Adrenal gland (tissue), 9 donors: ENCODE measurements at regions not wholly inside any gene's neighbourhood (a gene's known extent, or its start where the extent isn't known, plus 50 kb on each side); places are given as distances from the start of the nearest gene placed in this dataset.

Experiments used
- DNase-seq, 7 donors: peaks; one replicate each; pipeline ENCODE4 v3.0.0-alpha.2; 2019 to 2020
- H3K27ac ChIP-seq, 5 donors: fragments of 200-600 bp; sonication (generic) in 4 of 5; 1 replicate in 3 of 5; 2 replicates in 2 of 5; pipeline versions ENCODE4 v1.5.1 to v1.8.0; 2016 to 2020; ENCODE audit warnings: mild to moderate bottlenecking in 1 of 5
- H3K27me3 ChIP-seq: fragments of 200-600 bp; 2 replicates; pipeline ENCODE4 v1.8.0; 2021
- H3K36me3 ChIP-seq, 2 donors: fragments of 200-600 bp; replicated peaks in 1 of 2; 1 replicate in 1 of 2; 2 replicates in 1 of 2; pipeline versions ENCODE4 v1.5.1 to v1.8.0; 2018 to 2022
- H3K4me1 ChIP-seq, 2 donors: fragments of 200-600 bp; replicated peaks in 1 of 2; 1 replicate in 1 of 2; 2 replicates in 1 of 2; pipeline versions ENCODE4 v1.5.1 to v1.8.0; 2018 to 2021
- H3K4me3 ChIP-seq, 4 donors: fragments of 200-600 bp; sonication (generic) in 3 of 4; one replicate each; pipeline ENCODE4 v1.5.1; 2016 to 2018
- H3K9me3 ChIP-seq, 3 donors: fragments of 200-600 bp; sonication (generic) in 1 of 3; replicated peaks in 1 of 3; 1 replicate in 2 of 3; 2 replicates in 1 of 3; pipeline versions ENCODE4 v1.5.1 to v1.8.0; 2016 to 2021
- POLR2A ChIP-seq, 2 donors: fragments of 450-650 bp; IDR thresholded peaks; one replicate each; pipeline ENCODE4 v1.6.1; 2017; ENCODE audit warnings: antibody characterized with exemption in 2 of 2, mild to moderate bottlenecking in 2 of 2, moderate library complexity in 1 of 2
- WGBS, 4 donors: extraction: QIAGEN DNeasy Blood & Tissue Kit in 2 of 4; methylation state at CpG; one replicate each; pipeline versions ENCODE4 v1.1.5 to v1.1.7; 2013 to 2017; 5-methylcytosine and 5-hydroxymethylcytosine counted together
- intact Hi-C, 2 donors: fragments of 100-400 bp; cut with DNase I; formaldehyde crosslinking; loops; one replicate each; pipeline versions ENCODE4 v1.14.1 to v1.15.0; 2022 to 2023
- TF ChIP-seq, protein P1 (sequence below), 6 experiments: fragments of 450-650 bp in 4 of 6; fragments of 200-600 bp in 2 of 6; sonication (generic) in 1 of 6; IDR thresholded peaks; 1 replicate in 5 of 6; 2 replicates in 1 of 6; pipeline versions ENCODE4 v1.5.1 to v1.8.0; 2016 to 2021; ENCODE audit warnings: antibody characterized with exemption in 6 of 6, mild to moderate bottlenecking in 2 of 6, moderate library complexity in 1 of 6
- donor health status: healthy with polysubstance abuse.
- donor health status: Bipolar disorder and iron deficiency.
- donor health status: DM: yes; HTN: yes; CAD: no.
- donor health status: DM: no; HTN: no; CAD: no.
- donor health status: DM: no; HTN: no; CAD: no.

DNA sequence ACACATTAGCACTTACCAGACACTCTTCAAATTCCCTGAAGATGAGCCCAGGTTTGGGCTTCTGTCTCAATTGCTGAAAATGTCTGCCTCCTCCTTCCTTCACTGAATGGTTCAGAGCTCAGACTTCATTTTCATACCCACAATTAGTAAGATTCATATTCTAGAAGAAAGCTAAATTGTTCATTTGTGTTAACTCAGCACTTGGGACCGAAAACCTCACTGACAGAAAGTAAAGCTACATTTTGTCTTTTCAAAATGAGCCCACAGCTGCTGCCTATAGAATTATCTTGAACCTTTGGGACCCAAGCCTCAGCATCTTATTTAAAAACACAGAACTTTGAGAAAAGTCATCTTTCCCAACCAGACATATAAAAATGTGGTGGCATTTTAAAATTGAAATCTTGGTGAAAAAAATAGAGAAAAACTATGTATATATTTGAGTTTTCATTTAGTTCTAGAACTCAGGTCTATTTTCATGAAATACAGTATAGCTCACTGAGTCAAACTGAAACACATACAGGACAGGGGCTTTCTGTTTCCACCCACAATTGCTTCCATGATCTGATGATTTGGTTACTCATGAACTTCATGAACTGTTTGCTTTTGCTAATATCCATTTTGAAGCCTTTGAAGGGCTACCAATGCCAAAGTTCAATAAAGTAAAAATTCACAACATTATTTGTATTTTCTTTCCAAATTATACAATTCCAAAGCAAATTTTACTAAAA, 119.1 kb upstream of the PFKP start:
- Histone ChIP-seq H3K27ac (no peak overlapping the region), H3K4me3 (no peak overlapping the region), H3K36me3 (no peaks in the 10 kb centered on the region), H3K4me1 (no peaks in the 10 kb centered on the region), H3K27me3 (no peaks in the 10 kb centered on the region), H3K9me3 (no peaks in the 10 kb centered on the region)
- 74 to 88% (median 87%) methylated on average over 1 of the region's 1 CpG for WGBS, 4 donors
- intact Hi-C loops, result no loop called here
- no peak for TF ChIP-seq POLR2A (IDR thresholded peaks at IDR 0.05)
- TF ChIP-seq, protein P1, sequence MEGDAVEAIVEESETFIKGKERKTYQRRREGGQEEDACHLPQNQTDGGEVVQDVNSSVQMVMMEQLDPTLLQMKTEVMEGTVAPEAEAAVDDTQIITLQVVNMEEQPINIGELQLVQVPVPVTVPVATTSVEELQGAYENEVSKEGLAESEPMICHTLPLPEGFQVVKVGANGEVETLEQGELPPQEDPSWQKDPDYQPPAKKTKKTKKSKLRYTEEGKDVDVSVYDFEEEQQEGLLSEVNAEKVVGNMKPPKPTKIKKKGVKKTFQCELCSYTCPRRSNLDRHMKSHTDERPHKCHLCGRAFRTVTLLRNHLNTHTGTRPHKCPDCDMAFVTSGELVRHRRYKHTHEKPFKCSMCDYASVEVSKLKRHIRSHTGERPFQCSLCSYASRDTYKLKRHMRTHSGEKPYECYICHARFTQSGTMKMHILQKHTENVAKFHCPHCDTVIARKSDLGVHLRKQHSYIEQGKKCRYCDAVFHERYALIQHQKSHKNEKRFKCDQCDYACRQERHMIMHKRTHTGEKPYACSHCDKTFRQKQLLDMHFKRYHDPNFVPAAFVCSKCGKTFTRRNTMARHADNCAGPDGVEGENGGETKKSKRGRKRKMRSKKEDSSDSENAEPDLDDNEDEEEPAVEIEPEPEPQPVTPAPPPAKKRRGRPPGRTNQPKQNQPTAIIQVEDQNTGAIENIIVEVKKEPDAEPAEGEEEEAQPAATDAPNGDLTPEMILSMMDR (IDR thresholded peaks at IDR 0.05), result no peak
- DNase-seq, result no peak

DNA sequence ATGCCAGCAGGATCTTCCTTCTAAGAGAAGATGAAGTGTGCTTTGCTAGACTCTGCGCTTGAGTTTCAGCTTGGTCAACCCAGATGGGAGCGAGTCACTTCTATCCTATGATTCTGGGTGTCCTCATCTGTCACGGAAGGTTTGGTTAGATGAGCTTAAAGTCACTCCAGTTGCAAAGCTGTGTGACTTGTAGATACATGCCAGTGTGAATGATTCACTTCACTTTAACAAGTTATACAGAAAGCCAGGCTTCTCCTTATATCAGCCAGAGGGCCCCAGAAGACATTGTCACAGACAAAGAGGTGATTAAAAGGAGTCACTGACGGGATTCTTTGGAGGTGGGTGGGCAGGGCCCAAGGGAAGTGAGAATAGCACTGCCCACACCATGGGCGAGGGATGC, 122.6 kb upstream of the PFKP start:
- TF ChIP-seq, protein P1 (IDR thresholded peaks at IDR 0.05), result no peak
- no peak for TF ChIP-seq POLR2A (IDR thresholded peaks at IDR 0.05)
- no peaks in the 10 kb centered on the region for H3K9me3 ChIP-seq
- no peak overlapping the region for H3K4me3 ChIP-seq
- no peak for DNase-seq
- intact Hi-C loops, result no loop called here
- no peak overlapping the region for H3K27ac ChIP-seq
- no peaks in the 10 kb centered on the region for H3K36me3 ChIP-seq
- H3K27me3 ChIP-seq, result no peaks in the 10 kb centered on the region
- WGBS, 4 donors, result 77 to 90% (median 84%) methylated on average over 5 of the region's 5 CpGs
- no peaks in the 10 kb centered on the region for H3K4me1 ChIP-seq

DNA sequence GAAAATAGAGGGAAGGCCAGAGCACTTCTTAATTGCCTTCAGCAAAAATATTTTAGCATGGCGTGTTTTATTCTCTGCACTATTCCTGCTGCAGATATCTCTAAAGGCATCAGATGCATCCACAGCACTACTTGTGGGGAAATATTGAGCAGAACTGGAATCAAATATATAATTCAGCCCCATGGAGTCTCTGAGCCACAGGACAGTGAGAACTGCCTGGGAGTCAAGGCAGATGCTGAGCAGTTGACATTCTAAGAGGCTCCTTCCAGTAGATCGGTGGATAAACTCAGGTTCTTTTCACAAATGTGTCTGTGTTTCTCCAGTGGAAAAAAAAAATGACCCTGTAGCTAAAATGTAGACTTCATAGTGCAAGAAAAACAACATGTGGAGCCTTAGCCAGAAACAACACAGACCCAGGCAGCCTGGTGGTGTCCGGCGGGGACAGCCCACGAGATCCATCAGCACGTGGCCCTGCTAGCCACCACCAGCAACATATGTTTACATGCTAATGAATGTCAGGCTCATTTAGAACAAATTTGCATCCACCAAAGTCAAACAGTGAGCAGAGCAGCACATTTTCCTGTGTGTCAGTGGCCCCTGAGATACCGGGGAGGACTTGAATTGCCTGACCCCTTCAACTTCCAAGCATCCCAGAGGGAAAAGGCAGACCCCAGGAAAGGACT, 123.3 kb upstream of the PFKP start:
- Histone ChIP-seq H3K9me3 (no peaks in the 10 kb centered on the region), H3K4me3 (no peak overlapping the region), H3K4me1 (no peaks in the 10 kb centered on the region), H3K36me3 (no peaks in the 10 kb centered on the region), H3K27ac (no peak overlapping the region), H3K27me3 (no peaks in the 10 kb centered on the region)
- no peak for TF ChIP-seq POLR2A (IDR thresholded peaks at IDR 0.05)
- TF ChIP-seq, protein P1 (IDR thresholded peaks at IDR 0.05), result no peak
- intact Hi-C loops, result no loop called here
- DNase-seq, result no peak
- WGBS, 4 donors, result 69 to 74% (median 71%) methylated on average over 7 of the region's 7 CpGs

DNA sequence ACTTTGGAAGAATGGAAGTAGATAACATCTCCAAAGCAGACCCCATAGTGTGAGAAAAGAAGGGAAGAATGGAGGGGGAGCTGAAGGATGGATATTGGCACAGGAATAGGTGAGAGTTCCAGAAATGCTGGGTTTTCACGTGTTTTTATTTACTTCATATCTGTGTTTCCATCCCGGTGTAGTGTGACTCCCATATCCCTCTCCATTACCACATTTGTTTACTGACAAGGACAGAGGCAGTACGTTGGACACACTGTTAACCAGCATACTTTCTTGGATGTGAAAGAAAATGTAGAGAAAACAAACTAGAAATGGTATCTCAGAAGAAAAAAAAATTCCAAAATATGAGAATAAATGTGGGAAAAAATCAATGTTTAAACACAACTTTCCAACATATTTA, 124.4 kb upstream of the PFKP start:
- WGBS, 4 donors, result 29 to 69% (median 50%) methylated on average over 3 of the region's 3 CpGs
- H3K4me3 ChIP-seq, result no peak overlapping the region
- intact Hi-C loops, result no loop called here
- H3K36me3 ChIP-seq, result no peaks in the 10 kb centered on the region
- no peak for TF ChIP-seq POLR2A (IDR thresholded peaks at IDR 0.05)
- TF ChIP-seq, protein P1 (IDR thresholded peaks at IDR 0.05), result no peak
- no peak for DNase-seq
- no peaks in the 10 kb centered on the region for H3K27me3 ChIP-seq
- no peak overlapping the region for H3K27ac ChIP-seq
- H3K4me1 ChIP-seq, result no peaks in the 10 kb centered on the region
- H3K9me3 ChIP-seq, result no peaks in the 10 kb centered on the region
